ENCODE measurements at regions not wholly inside any gene's neighbourhood (a gene's known extent, or its start where the extent isn't known, plus 50 kb on each side); places are given as distances from the start of the nearest gene placed in this dataset.

DNA sequence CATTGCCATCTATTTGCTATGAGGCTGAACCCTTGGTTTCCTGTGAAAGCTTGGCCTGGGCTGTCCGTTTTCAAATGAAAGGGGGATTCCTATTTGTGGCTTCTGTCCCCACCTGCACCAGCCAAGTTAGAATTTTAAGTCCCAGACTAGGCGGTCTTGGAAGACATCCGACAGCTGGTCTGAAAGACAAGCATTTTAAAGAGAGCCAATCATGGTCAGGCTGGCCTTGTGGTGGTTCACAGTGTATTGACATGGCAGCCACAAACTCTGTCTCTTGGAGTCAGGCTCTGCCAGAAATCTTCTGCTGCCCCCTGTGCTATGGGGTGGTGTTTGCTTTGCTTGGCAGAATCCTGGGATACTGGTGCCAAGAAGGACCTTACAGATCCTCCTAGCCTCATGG, 319.2 kb upstream of the MOCS1 start:
- no peak overlapping the region for H3K4me3 ChIP-seq (ENCODE audit: low read depth in 1 of 5, low read length in 5 of 5)
- H3K36me3 ChIP-seq (ENCODE audit: control insufficient read depth in 5 of 5, insufficient read depth in 5 of 5, low read length in 5 of 5) = no peaks in the 10 kb centered on the region
- H3K9ac ChIP-seq (ENCODE audit: low read length in 5 of 5) = no peak overlapping the region
- H3K4me1 ChIP-seq (ENCODE audit: control insufficient read depth in 5 of 5, insufficient read depth in 5 of 5, low read length in 5 of 5) = no peaks in the 10 kb centered on the region
- no peak overlapping the region for H3K27ac ChIP-seq (ENCODE audit: low read depth, low read length)
- no peaks in the 10 kb centered on the region for H3K9me3 ChIP-seq (ENCODE audit: control insufficient read depth in 5 of 5, low read length in 5 of 5)
- peaks cover 0 to 6% (median 0%) of the 10 kb centered on the region in 5 donors for H3K27me3 ChIP-seq (ENCODE audit: control insufficient read depth in 5 of 5, insufficient read depth in 4 of 5, low read length in 5 of 5)

DNA sequence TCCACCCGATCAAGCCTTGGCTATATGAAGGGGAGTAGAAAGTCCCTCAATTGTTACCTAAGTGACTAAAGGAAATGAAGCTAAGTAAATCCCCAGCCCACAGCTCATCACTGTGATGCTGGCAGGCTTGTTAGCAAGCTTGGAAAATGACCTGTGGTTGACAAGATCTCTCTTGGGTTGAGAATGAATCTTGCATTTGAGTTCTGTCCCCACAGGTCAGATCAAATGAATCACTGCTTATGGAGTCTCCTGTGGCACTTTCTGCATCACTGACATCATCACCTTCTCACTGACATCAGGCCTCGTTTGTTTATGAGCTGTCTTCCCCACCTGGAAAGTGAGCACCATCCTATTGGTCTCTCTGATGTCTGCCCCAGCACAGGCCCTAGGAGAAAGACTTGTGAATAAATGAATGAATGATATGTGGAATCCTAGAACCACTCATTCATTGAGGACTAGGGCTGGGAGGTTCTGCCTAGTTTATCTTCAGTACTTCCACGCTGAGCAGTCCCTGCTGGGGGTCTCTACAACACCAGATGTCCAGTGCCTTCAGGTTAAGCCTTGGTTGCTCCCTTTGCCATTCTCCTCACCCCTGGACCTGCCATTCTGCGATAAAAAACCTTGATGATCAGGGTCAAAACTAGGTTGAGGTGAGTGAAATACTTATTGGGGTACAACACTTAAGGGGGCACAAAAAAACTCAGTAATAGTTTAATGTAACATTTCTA, 318.4 kb upstream of the MOCS1 start:
- Histone ChIP-seq H3K4me3 (ENCODE audit: low read depth in 1 of 5, low read length in 5 of 5) (no peak overlapping the region), H3K36me3 (ENCODE audit: control insufficient read depth in 5 of 5, insufficient read depth in 5 of 5, low read length in 5 of 5) (no peaks in the 10 kb centered on the region), H3K9me3 (ENCODE audit: control insufficient read depth in 5 of 5, low read length in 5 of 5) (no peaks in the 10 kb centered on the region), H3K27me3 (ENCODE audit: control insufficient read depth in 5 of 5, insufficient read depth in 4 of 5, low read length in 5 of 5) (peaks cover 0 to 6% (median 0%) of the 10 kb centered on the region in 5 donors), H3K4me1 (ENCODE audit: control insufficient read depth in 5 of 5, insufficient read depth in 5 of 5, low read length in 5 of 5) (no peaks in the 10 kb centered on the region), H3K9ac (ENCODE audit: low read length in 5 of 5) (no peak overlapping the region), H3K27ac (ENCODE audit: low read depth, low read length) (no peak overlapping the region)

DNA sequence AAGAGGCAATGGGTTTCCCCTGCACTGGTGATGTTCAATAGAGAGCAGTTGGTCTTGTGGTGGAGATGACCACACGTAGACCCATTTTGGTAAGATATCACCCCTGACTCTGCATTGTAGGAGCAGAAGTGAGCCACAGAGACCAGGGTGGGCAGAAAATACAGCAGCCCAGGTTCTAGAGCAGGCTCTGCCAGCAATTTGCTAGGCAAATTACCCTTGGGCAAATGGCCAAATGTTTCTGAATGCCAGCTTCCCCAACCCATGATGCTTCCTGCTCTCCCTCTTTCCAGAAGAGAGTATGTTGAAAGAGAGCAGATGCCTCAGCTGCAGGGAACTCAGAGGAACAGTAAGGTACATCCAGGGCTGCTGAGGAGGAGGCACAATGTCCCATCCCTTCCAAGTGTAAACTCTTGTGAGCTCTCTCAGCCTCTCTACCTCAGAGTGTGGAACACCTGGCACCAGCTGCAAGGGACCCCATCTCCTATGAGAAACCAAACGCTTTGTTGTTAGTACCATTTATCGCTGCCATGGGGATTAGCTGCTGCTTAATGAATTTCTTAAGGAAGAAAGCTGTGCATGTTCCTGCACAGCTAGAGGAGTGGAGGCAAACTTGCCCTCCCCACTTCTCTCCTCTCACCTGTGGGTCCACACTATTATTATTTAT, 317.5 kb upstream of the MOCS1 start:
- H3K36me3 ChIP-seq (ENCODE audit: control insufficient read depth in 5 of 5, insufficient read depth in 5 of 5, low read length in 5 of 5) = no peaks in the 10 kb centered on the region
- no peaks in the 10 kb centered on the region for H3K4me1 ChIP-seq (ENCODE audit: control insufficient read depth in 5 of 5, insufficient read depth in 5 of 5, low read length in 5 of 5)
- peaks cover 0 to 9% (median 0%) of the 10 kb centered on the region in 5 donors for H3K27me3 ChIP-seq (ENCODE audit: control insufficient read depth in 5 of 5, insufficient read depth in 4 of 5, low read length in 5 of 5)
- no peak overlapping the region for H3K27ac ChIP-seq (ENCODE audit: low read depth, low read length)
- no peak overlapping the region for H3K4me3 ChIP-seq (ENCODE audit: low read depth in 1 of 5, low read length in 5 of 5)
- H3K9ac ChIP-seq (ENCODE audit: low read length in 5 of 5) = no peak overlapping the region
- H3K9me3 ChIP-seq (ENCODE audit: control insufficient read depth in 5 of 5, low read length in 5 of 5) = no peaks in the 10 kb centered on the region

DNA sequence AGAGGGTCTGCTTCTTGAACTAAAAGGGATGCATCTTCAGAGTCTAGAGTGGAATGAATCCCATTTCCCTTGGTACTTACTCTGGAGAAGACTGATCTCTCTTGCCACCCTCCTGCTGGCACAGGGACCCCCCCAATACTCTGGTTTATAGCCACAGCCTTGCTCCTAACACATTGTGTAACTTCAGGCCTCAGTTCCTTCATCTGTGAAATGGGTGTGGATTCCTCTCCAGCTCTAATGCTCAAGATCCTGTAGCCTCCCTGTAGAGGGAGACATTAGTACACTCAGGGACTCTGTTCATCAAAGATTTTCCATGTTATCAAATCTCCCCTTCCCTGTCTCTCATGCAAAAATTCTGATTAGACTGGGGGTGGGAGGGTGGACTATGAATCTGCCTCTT, 315.7 kb upstream of the MOCS1 start:
- Histone ChIP-seq H3K27ac (ENCODE audit: low read depth, low read length) (no peak overlapping the region), H3K9me3 (ENCODE audit: control insufficient read depth in 5 of 5, low read length in 5 of 5) (no peaks in the 10 kb centered on the region), H3K36me3 (ENCODE audit: control insufficient read depth in 5 of 5, insufficient read depth in 5 of 5, low read length in 5 of 5) (no peaks in the 10 kb centered on the region), H3K9ac (ENCODE audit: low read length in 5 of 5) (no peak overlapping the region), H3K4me1 (ENCODE audit: control insufficient read depth in 5 of 5, insufficient read depth in 5 of 5, low read length in 5 of 5) (no peaks in the 10 kb centered on the region), H3K4me3 (ENCODE audit: low read depth in 1 of 5, low read length in 5 of 5) (no peak overlapping the region), H3K27me3 (ENCODE audit: control insufficient read depth in 5 of 5, insufficient read depth in 4 of 5, low read length in 5 of 5) (peaks cover 0 to 9% (median 0%) of the 10 kb centered on the region in 5 donors)

DNA sequence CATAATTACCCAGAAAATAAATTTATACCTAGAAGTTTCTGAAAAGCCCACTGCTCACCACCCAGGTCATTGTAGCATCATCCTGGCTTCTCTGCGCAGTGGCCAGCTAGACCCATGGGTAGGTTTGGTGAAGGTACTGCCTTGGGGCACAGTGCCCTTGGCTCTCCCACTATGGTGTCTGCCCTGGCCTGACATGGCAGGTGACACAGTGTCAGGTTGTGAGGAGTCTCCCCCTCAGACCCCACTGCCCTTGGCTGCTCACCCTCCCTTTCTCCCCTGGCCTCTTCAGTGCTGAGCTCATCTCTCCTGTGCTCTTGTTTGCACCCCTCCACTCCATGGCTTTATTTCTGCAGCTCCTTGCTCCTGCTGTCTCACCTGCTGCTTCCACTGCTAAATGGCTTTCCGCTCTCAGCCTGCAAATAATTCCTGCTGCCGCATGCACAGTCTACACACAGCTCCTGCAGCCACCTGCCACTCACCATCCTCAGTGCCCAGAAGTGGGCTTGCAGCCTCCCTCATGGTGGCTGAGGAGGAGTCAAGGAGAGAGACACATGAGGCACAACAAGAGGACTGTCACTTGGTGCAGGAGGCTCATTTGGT, 313.4 kb upstream of the MOCS1 start:
- peaks cover 0 to 6% (median 0%) of the 10 kb centered on the region in 5 donors for H3K9me3 ChIP-seq (ENCODE audit: control insufficient read depth in 5 of 5, low read length in 5 of 5)
- no peak overlapping the region for H3K4me3 ChIP-seq (ENCODE audit: low read depth in 1 of 5, low read length in 5 of 5)
- no peak overlapping the region for H3K27ac ChIP-seq (ENCODE audit: low read depth, low read length)
- H3K4me1 ChIP-seq (ENCODE audit: control insufficient read depth in 5 of 5, insufficient read depth in 5 of 5, low read length in 5 of 5) = no peaks in the 10 kb centered on the region
- no peak overlapping the region for H3K9ac ChIP-seq (ENCODE audit: low read length in 5 of 5)
- H3K36me3 ChIP-seq (ENCODE audit: control insufficient read depth in 5 of 5, insufficient read depth in 5 of 5, low read length in 5 of 5) = no peaks in the 10 kb centered on the region
- H3K27me3 ChIP-seq (ENCODE audit: control insufficient read depth in 5 of 5, insufficient read depth in 4 of 5, low read length in 5 of 5) = peaks cover 0 to 9% (median 0%) of the 10 kb centered on the region in 5 donors

DNA sequence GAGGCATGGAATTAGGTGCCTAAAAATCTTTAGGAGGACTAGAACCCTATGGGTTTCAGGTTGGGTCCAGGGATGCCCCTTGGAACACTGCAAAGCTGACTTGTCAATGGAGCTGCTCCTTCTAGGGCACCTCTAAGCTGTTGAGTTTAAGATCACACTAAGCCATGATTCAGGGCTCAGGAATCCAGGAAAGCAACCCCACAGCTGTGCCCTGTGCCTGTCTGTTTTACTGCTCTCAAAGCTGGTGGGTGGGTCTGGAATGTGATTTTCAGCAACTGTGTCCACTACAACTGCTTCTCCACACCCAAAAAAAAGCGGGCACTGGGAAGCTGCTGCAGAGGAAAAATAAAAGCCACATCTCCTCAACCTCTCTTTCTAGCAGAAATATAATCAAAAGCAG, 310.4 kb upstream of the MOCS1 start:
- H3K4me3 ChIP-seq (ENCODE audit: low read depth in 1 of 5, low read length in 5 of 5) = no peak overlapping the region
- no peaks in the 10 kb centered on the region for H3K4me1 ChIP-seq (ENCODE audit: control insufficient read depth in 5 of 5, insufficient read depth in 5 of 5, low read length in 5 of 5)
- H3K36me3 ChIP-seq (ENCODE audit: control insufficient read depth in 5 of 5, insufficient read depth in 5 of 5, low read length in 5 of 5) = no peaks in the 10 kb centered on the region
- H3K9ac ChIP-seq (ENCODE audit: low read length in 5 of 5) = no peak overlapping the region
- H3K9me3 ChIP-seq (ENCODE audit: control insufficient read depth in 5 of 5, low read length in 5 of 5) = peaks cover 0 to 11% (median 0%) of the 10 kb centered on the region in 5 donors
- H3K27ac ChIP-seq (ENCODE audit: low read depth, low read length) = no peak overlapping the region
- H3K27me3 ChIP-seq (ENCODE audit: control insufficient read depth in 5 of 5, insufficient read depth in 4 of 5, low read length in 5 of 5) = peaks cover 0 to 6% (median 0%) of the 10 kb centered on the region in 5 donors

DNA sequence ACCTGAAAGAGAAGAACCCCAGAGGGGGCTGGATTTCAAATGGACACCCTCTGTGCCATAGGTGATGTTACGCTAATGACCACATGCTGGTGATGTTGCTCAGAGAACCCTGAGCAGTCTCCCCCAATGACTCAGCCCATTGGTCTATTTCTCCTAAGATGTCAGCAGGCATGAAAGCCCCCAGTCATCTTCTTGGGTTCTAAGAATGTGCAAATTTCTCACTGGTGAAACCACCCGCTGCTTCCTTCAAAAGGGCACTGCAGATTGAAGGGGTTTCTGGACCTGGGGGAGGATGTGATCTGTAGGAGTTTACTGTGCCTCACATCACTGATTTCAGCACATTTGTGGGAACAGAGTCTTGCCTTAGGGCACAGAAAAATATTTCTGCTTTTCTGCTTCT, 298.4 kb upstream of the MOCS1 start:
- Histone ChIP-seq H3K27ac (ENCODE audit: low read depth, low read length) (no peak overlapping the region), H3K4me1 (ENCODE audit: control insufficient read depth in 5 of 5, insufficient read depth in 5 of 5, low read length in 5 of 5) (no peaks in the 10 kb centered on the region), H3K9ac (ENCODE audit: low read length in 5 of 5) (no peak overlapping the region), H3K27me3 (ENCODE audit: control insufficient read depth in 5 of 5, insufficient read depth in 4 of 5, low read length in 5 of 5) (peaks cover 0 to 7% (median 3%) of the 10 kb centered on the region in 5 donors), H3K9me3 (ENCODE audit: control insufficient read depth in 5 of 5, low read length in 5 of 5) (peaks cover 0 to 15% (median 0%) of the 10 kb centered on the region in 5 donors), H3K36me3 (ENCODE audit: control insufficient read depth in 5 of 5, insufficient read depth in 5 of 5, low read length in 5 of 5) (no peaks in the 10 kb centered on the region), H3K4me3 (ENCODE audit: low read depth in 1 of 5, low read length in 5 of 5) (no peak overlapping the region)

DNA sequence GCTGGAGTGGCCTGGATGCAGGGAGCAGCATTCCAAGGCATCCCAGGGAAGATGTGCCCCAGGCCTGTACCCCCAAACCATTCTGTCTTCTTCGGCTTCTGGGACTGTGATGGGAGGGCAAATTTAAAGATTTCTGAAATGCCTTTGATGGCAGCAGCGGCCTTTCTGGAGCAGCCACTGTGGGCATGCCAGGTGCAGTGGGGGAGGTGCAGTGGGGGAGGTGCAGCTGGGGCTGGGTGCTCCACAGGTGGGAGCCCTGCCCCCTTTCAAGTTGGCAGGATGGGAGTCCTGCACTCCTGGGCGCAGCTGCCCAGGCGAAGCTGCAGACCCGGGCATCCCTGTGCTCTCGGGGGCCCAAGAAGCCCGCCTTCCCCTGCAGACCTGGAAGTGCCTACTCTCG, 293.5 kb upstream of the MOCS1 start:
- no peaks in the 10 kb centered on the region for H3K36me3 ChIP-seq (ENCODE audit: control insufficient read depth in 5 of 5, insufficient read depth in 5 of 5, low read length in 5 of 5)
- H3K9ac ChIP-seq (ENCODE audit: low read length in 5 of 5) = no peak overlapping the region
- peaks cover 0 to 5% (median 3%) of the 10 kb centered on the region in 5 donors for H3K27me3 ChIP-seq (ENCODE audit: control insufficient read depth in 5 of 5, insufficient read depth in 4 of 5, low read length in 5 of 5)
- no peaks in the 10 kb centered on the region for H3K4me1 ChIP-seq (ENCODE audit: control insufficient read depth in 5 of 5, insufficient read depth in 5 of 5, low read length in 5 of 5)
- no peak overlapping the region for H3K4me3 ChIP-seq (ENCODE audit: low read depth in 1 of 5, low read length in 5 of 5)
- H3K27ac ChIP-seq (ENCODE audit: low read depth, low read length) = no peak overlapping the region
- H3K9me3 ChIP-seq (ENCODE audit: control insufficient read depth in 5 of 5, low read length in 5 of 5) = peaks cover 0 to 4% (median 0%) of the 10 kb centered on the region in 5 donors

DNA sequence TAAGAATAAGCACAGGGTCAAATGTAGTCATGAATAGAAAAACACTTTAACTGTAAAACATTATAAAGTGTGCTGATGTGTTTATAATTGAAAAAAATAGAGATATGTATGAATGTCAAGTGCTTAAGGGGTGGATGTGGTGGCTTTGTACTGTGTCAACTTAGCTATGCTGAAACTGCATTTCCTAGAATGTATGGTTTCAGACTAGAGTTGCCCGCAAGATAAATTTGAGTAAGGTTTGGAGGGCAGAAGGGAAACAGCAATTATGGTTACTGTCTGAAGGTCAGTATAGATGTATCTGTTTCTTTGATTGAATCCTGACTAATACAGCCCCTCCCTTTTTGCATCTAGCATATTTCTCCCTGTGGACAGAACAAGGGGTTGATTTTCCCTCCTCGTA, 288.1 kb upstream of the MOCS1 start:
- H3K9ac ChIP-seq (ENCODE audit: low read length in 5 of 5) = no peak overlapping the region
- H3K27me3 ChIP-seq (ENCODE audit: control insufficient read depth in 5 of 5, insufficient read depth in 4 of 5, low read length in 5 of 5) = no peaks in the 10 kb centered on the region
- no peak overlapping the region for H3K4me3 ChIP-seq (ENCODE audit: low read depth in 1 of 5, low read length in 5 of 5)
- no peaks in the 10 kb centered on the region for H3K36me3 ChIP-seq (ENCODE audit: control insufficient read depth in 5 of 5, insufficient read depth in 5 of 5, low read length in 5 of 5)
- peaks cover 0 to 4% (median 0%) of the 10 kb centered on the region in 5 donors for H3K9me3 ChIP-seq (ENCODE audit: control insufficient read depth in 5 of 5, low read length in 5 of 5)
- H3K4me1 ChIP-seq (ENCODE audit: control insufficient read depth in 5 of 5, insufficient read depth in 5 of 5, low read length in 5 of 5) = no peaks in the 10 kb centered on the region
- H3K27ac ChIP-seq (ENCODE audit: low read depth, low read length) = no peak overlapping the region

DNA sequence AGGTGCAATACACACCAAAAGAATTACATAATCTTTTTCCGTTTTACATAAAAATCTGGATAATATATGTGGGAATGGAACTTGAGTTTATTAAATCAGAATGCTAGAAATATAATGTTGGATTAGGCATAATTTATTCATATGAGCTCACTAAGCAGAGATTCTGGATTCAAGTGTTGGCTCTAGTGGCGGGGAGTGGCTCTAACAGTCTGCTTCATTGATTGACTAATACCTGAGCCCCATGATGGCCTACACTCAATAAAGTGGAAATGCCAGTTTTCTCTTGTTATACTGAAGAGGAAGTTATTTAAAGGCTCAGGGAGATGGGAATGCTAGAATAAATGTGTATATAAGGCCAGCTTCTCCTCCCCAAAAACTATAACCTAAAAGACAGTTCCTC, 285.5 kb upstream of the MOCS1 start:
- no peaks in the 10 kb centered on the region for H3K27me3 ChIP-seq (ENCODE audit: control insufficient read depth in 5 of 5, insufficient read depth in 4 of 5, low read length in 5 of 5)
- no peak overlapping the region for H3K4me3 ChIP-seq (ENCODE audit: low read depth in 1 of 5, low read length in 5 of 5)
- no peaks in the 10 kb centered on the region for H3K4me1 ChIP-seq (ENCODE audit: control insufficient read depth in 5 of 5, insufficient read depth in 5 of 5, low read length in 5 of 5)
- no peak overlapping the region for H3K27ac ChIP-seq (ENCODE audit: low read depth, low read length)
- H3K9me3 ChIP-seq (ENCODE audit: control insufficient read depth in 5 of 5, low read length in 5 of 5) = peaks cover 0 to 4% (median 0%) of the 10 kb centered on the region in 5 donors
- no peaks in the 10 kb centered on the region for H3K36me3 ChIP-seq (ENCODE audit: control insufficient read depth in 5 of 5, insufficient read depth in 5 of 5, low read length in 5 of 5)
- H3K9ac ChIP-seq (ENCODE audit: low read length in 5 of 5) = no peak overlapping the region
